GM19328 (cell line): ENCODE measurements at regions not wholly inside any gene's neighbourhood (a gene's known extent, or its start where the extent isn't known, plus 50 kb on each side); places are given as distances from the start of the nearest gene placed in this dataset.

ENCODE experiments used
- ATAC-seq: cut with Tn5 transposase; IDR thresholded peaks from one replicate; pipeline ENCODE4 v1.9.1; 2021; ENCODE audit warnings: mild to moderate bottlenecking, moderate library complexity; ENCODE audit not compliant: unreplicated experiment

GRCh38 chr6:126738146-126738545 is 380.3 kb upstream of the RSPO3 start:
- ATAC-seq, result no peak

- no peak for ATAC-seq
Observed at GRCh38 chr6:126738641-126739040, 379.8 kb upstream of the RSPO3 start.

- no peak for ATAC-seq
Observed at GRCh38 chr6:126743076-126743475, 375.4 kb upstream of the RSPO3 start.

- no peak for ATAC-seq
Observed at GRCh38 chr6:126747728-126748540, 370.5 kb upstream of the RSPO3 start.

- no peak for ATAC-seq
Observed at GRCh38 chr6:126753606-126754005, 364.9 kb upstream of the RSPO3 start.

- no peak for ATAC-seq
Observed at GRCh38 chr6:126761854-126762253, 356.6 kb upstream of the RSPO3 start.

GRCh38 chr6:126764104-126764503 is 354.4 kb upstream of the RSPO3 start:
- no peak for ATAC-seq

- ATAC-seq, result no peak
Observed at GRCh38 chr6:126764671-126765070, 353.8 kb upstream of the RSPO3 start.

GRCh38 chr6:126766820-126767219 is 351.7 kb upstream of the RSPO3 start:
- no peak for ATAC-seq

GRCh38 chr6:126767711-126768110 is 350.8 kb upstream of the RSPO3 start:
- no peak for ATAC-seq

- no peak for ATAC-seq
Observed at GRCh38 chr6:126770176-126770575, 348.3 kb upstream of the RSPO3 start.

- no peak for ATAC-seq
Observed at GRCh38 chr6:126773112-126773805, 345.2 kb upstream of the RSPO3 start.

- no peak for ATAC-seq
Observed at GRCh38 chr6:126779331-126779730, 339.1 kb upstream of the RSPO3 start.

GRCh38 chr6:126781582-126781981 is 336.9 kb upstream of the RSPO3 start:
- no peak for ATAC-seq

GRCh38 chr6:126784161-126784790 is 334.2 kb upstream of the RSPO3 start:
- no peak for ATAC-seq

GRCh38 chr6:126786262-126786661 is 332.2 kb upstream of the RSPO3 start:
- no peak for ATAC-seq

- ATAC-seq, result no peak
Observed at GRCh38 chr6:126787635-126788034, 330.8 kb upstream of the RSPO3 start.

GRCh38 chr6:126788861-126789365 is 329.6 kb upstream of the RSPO3 start:
- ATAC-seq, result no peak

- ATAC-seq, result no peak
Observed at GRCh38 chr6:126792340-126793085, 326.0 kb upstream of the RSPO3 start.

- no peak for ATAC-seq
Observed at GRCh38 chr6:126795161-126795560, 323.3 kb upstream of the RSPO3 start.

GRCh38 chr6:126797981-126798380 is 320.5 kb upstream of the RSPO3 start:
- ATAC-seq, result no peak
